ENCODE measurements at regions not wholly inside any gene's neighbourhood (a gene's known extent, or its start where the extent isn't known, plus 50 kb on each side); places are given as distances from the start of the nearest gene placed in this dataset.

GRCh38 chr17:64777415-64778239, 115.5 kb upstream of the SMURF2 start:
- no peak for TF ChIP-seq CTCF (IDR thresholded peaks at IDR 0.05)
- TF ChIP-seq POLR2A (IDR thresholded peaks at IDR 0.05) = no peak

All from upper lobe of left lung (tissue), 4 donors.